HepG2 (cell line): ENCODE measurements at regions not wholly inside any gene's neighbourhood (a gene's known extent, or its start where the extent isn't known, plus 50 kb on each side); places are given as distances from the start of the nearest gene placed in this dataset.
A peak's percentile ranks its signal among the peaks of the same experiment; 100 is the strongest.

Experiments used
- ATAC-seq: fragments of 200-7000 bp; cut with Tn5 transposase; 3 replicates; pipeline ENCODE4 v1.9.1; 2020; ENCODE audit warnings: mild to moderate bottlenecking, moderate library complexity
- BruUV-seq: library from RNA; stranded (reverse); fragments of 400-500 nt; replicated peaks from 2 replicates; lab custom pipeline; 2021; lab: Mats Ljungman, UMichigan
- CTCF ChIA-PET: fragments of 300-600 bp; formaldehyde crosslinking; extraction: SDS; loops from one replicate; lab custom pipeline; 2021; ENCODE audit warnings: low total read pairs, inconsistent platforms, low intra/inter-chr PET ratio; lab: Yijun Ruan, JAX
- POLR2A ChIA-PET: fragments of 350-600 bp; sonication (Branson Sonifier 250); formaldehyde crosslinking; loops from one replicate; lab custom pipeline; 2020; ENCODE audit warnings: antibody characterized with exemption, inconsistent platforms; lab: Yijun Ruan, JAX
- DNase-seq: peaks from one replicate; pipeline ENCODE4 v3.0.0-alpha.2; 2015; ENCODE audit warnings: low spot score
- FAIRE-seq: peaks from 3 replicates; lab custom pipeline; 2011; peaks lifted over from hg19 to GRCh38; lab: Jason Lieb, UNC
- H2AFZ ChIP-seq: one replicate; pipeline ENCODE4 v1.6.1; 2011; ENCODE audit warnings: low read length, inconsistent platforms
- H3K27ac ChIP-seq: fragments of 300-600 bp; 3 replicates; pipeline ENCODE4 v1.8.0; 2011; ENCODE audit warnings: mixed run types, mild to moderate bottlenecking, mixed read lengths, low read length, inconsistent platforms; ENCODE audit not compliant: insufficient read depth; ENCODE audit errors: extremely low read length
- H3K27me3 ChIP-seq, 2 experiments: fragments of 200-600 bp in 1 of 2; 2 replicates in 1 of 2; 3 replicates in 1 of 2; pipeline versions ENCODE4 v1.6.0 to v1.8.0; 2011; ENCODE audit warnings: low read length in 2 of 2, mild to moderate bottlenecking in 2 of 2, moderate library complexity in 2 of 2, inconsistent platforms in 1 of 2; ENCODE audit not compliant: insufficient read depth in 2 of 2, control insufficient read depth in 1 of 2
- H3K36me3 ChIP-seq, 2 experiments: fragments of 200-600 bp in 1 of 2; replicated peaks in 1 of 2; 2 replicates in 1 of 2; 3 replicates in 1 of 2; pipeline versions ENCODE4 v1.5.1 to v1.8.0; 2011; ENCODE audit warnings: low read length in 2 of 2, inconsistent platforms in 1 of 2; ENCODE audit not compliant: insufficient read depth in 2 of 2, control insufficient read depth in 1 of 2
- H3K4me1 ChIP-seq: 2 replicates; pipeline ENCODE4 v1.5.1; 2012; ENCODE audit warnings: low read length, inconsistent platforms; ENCODE audit not compliant: insufficient read depth
- H3K4me2 ChIP-seq: 2 replicates; pipeline ENCODE4 v1.6.0; 2011; ENCODE audit warnings: low read depth, low read length, inconsistent platforms
- H3K4me3 ChIP-seq, 3 experiments: fragments of 200-600 bp in 1 of 3; sonication (generic), shearing (Covaris generic) in 1 of 3; replicated peaks in 1 of 3; 2 replicates each; pipeline ENCODE4 v1.5.1; 2011 to 2016; ENCODE audit warnings: low read length in 3 of 3, inconsistent platforms in 2 of 3, low read depth in 2 of 3, mild to moderate bottlenecking in 2 of 3, control low read depth in 1 of 3, mixed read lengths in 1 of 3; ENCODE audit not compliant: insufficient read depth in 1 of 3
- H3K79me2 ChIP-seq: one replicate; pipeline ENCODE4 v1.6.1; 2011; ENCODE audit warnings: low read length, inconsistent platforms; ENCODE audit not compliant: insufficient read depth
- H3K9ac ChIP-seq: 2 replicates; pipeline ENCODE4 v1.6.0; 2011; ENCODE audit warnings: mild to moderate bottlenecking, low read depth, low read length, inconsistent platforms; ENCODE audit not compliant: insufficient read depth
- H3K9me3 ChIP-seq: 2 replicates; pipeline ENCODE4 v1.5.1; 2012; ENCODE audit warnings: mild to moderate bottlenecking, low read length
- H4K20me1 ChIP-seq: 2 replicates; pipeline ENCODE4 v1.6.0; 2011; ENCODE audit warnings: inconsistent platforms, mild to moderate bottlenecking, low read length, moderate library complexity; ENCODE audit not compliant: insufficient read depth
- ARID5B ChIP-seq: IDR thresholded peaks from 2 replicates; pipeline ENCODE4 v1.4.0; 2020; ENCODE audit warnings: mild to moderate bottlenecking, missing genetic modification reagents
- ERF ChIP-seq: IDR thresholded peaks from 2 replicates; pipeline ENCODE4 v1.6.1; 2018; ENCODE audit warnings: missing biosample characterization, missing genetic modification reagents
- HOXA7 ChIP-seq: sonication (generic); formaldehyde crosslinking; IDR thresholded peaks from 2 replicates; pipeline ENCODE4 v1.8.1; 2022; ENCODE audit warnings: mild to moderate bottlenecking, missing genetic modification reagents, moderate library complexity
- IRF1 ChIP-seq: sonication (generic); formaldehyde crosslinking; IDR thresholded peaks from 2 replicates; pipeline ENCODE4 v1.4.0; 2020; ENCODE audit warnings: low read depth, mild to moderate bottlenecking, missing genetic modification reagents
- POLR2AphosphoS5 ChIP-seq: IDR thresholded peaks from 2 replicates; pipeline ENCODE4 v1.6.1; 2012; ENCODE audit warnings: low read depth, low read length
- ZNF510 ChIP-seq: sonication (generic); formaldehyde crosslinking; IDR thresholded peaks from 2 replicates; pipeline ENCODE4 v1.4.0; 2020; ENCODE audit warnings: low read depth, mild to moderate bottlenecking, missing genetic modification reagents
- ZNF772 ChIP-seq: sonication (generic); formaldehyde crosslinking; IDR thresholded peaks from 2 replicates; pipeline ENCODE4 v1.5.0; 2020; ENCODE audit warnings: mild to moderate bottlenecking, missing genetic modification reagents
- WGBS: methylation state at CpG from one replicate; pipeline ENCODE4 v1.1.6; 2017; ENCODE audit warnings: low lambda C conversion rate; 5-methylcytosine and 5-hydroxymethylcytosine counted together
- in situ Hi-C: cut with HindIII; loops from 2 replicates; pipeline ENCODE4 v1.10.0; 2017; ENCODE audit warnings: low pct_unique_long_range_greater_than_20kb; ENCODE audit not compliant: extremely low pct_ligation_motif_present
- intact Hi-C: fragments of 100-400 bp; cut with micrococcal nuclease; formaldehyde crosslinking; loops from one replicate; pipeline ENCODE4 v1.10.0; 2022; ENCODE audit not compliant: unreplicated experiment

- DNase-seq (no peak), FAIRE-seq (no peak), ATAC-seq (no peak)
- POLR2A ChIA-PET, result no interaction called here
- H3K9me3 ChIP-seq, result peaks cover 72% of the 10 kb centered on the region
- no peaks in the 10 kb centered on the region for H3K4me1 ChIP-seq
- H2AFZ ChIP-seq, result peak overlapping the region; percentile 42
- in situ Hi-C loops (no loop called here), intact Hi-C loops (no loop called here)
- no peak overlapping the region for H3K27ac ChIP-seq
- H3K79me2 ChIP-seq, result no peaks in the 10 kb centered on the region
- TF ChIP-seq IRF1 (CRISPR knock-in tag), result no peak
- no peak for TF ChIP-seq ZNF772 (CRISPR knock-in tag)
- no peak for TF ChIP-seq POLR2AphosphoS5
- TF ChIP-seq ERF (CRISPR knock-in tag), result no peak
- TF ChIP-seq HOXA7 (CRISPR knock-in tag), result no peak
- no peak for TF ChIP-seq ZNF510
- TF ChIP-seq ARID5B (CRISPR knock-in tag), result no peak
- H3K27me3 ChIP-seq, result no peaks in the 10 kb centered on the region
- 1% methylated on average over 3 of the region's 3 CpGs for WGBS
- no peak overlapping the region for H3K9ac ChIP-seq
- no peak overlapping the region for H3K4me2 ChIP-seq
- CTCF ChIA-PET, result no interaction called here
- H3K36me3 ChIP-seq, result no peaks in the 10 kb centered on the region
- no peak overlapping the region for H3K4me3 ChIP-seq
- BruUV-seq, result no TSS peak
- no peaks in the 10 kb centered on the region for H4K20me1 ChIP-seq
Observed at GRCh38 chr1:73066866-73067265, 784.5 kb upstream of the NEGR1 start.
